HK-2 (cell line): ENCODE measurements at regions not wholly inside any gene's neighbourhood (a gene's known extent, or its start where the extent isn't known, plus 50 kb on each side); places are given as distances from the start of the nearest gene placed in this dataset.

Experiments
- DNase-seq: peaks from one replicate; pipeline ENCODE4 v3.0.0-alpha.2; 2018; ENCODE audit not compliant: unreplicated experiment

- DNase-seq: no peak
Observed at GRCh38 chr1:219669556-219669955, 56.7 kb upstream of the ZC3H11B start.

DNA sequence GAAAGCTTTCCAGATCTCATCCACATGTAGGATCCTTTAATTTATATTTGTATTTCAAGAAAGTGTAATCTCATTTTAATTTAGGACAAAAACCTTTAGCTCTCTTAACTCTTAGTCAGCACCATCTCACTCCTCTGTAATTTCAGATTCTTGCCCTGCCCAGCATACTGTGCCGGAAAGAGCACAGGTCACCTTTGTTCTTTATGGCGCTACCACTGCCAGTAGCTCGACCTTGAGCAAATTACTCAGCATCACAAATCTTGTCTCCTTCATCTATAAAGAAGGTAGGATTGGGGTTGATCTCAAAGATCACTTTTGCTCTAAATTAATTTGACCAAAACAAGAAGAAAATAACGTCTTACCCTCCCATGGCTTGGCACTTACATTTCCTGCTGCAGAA, 56.1 kb upstream of the ZC3H11B start:
- no peak for DNase-seq

DNA sequence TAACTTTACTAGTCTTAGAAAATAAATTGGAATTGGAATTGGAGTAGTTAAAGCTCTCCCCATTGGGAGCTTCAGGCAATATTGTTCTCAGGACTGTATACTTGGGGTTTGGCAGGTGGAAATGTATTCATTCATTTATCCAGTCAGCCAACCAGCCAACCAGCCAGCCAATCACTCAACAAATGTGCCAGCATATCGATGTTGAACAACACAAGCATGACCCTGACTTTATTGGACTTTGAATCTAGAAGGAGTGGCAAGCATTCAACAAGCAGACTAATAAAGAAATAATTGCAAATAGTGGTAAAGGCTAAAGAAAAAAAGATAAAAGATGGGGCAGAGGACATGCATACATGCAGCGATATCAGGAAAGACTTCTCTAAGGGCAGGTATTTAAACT, 55.5 kb upstream of the ZC3H11B start:
- no peak for DNase-seq

- no peak for DNase-seq
Observed at GRCh38 chr1:219666242-219666641, 53.3 kb upstream of the ZC3H11B start.

DNA sequence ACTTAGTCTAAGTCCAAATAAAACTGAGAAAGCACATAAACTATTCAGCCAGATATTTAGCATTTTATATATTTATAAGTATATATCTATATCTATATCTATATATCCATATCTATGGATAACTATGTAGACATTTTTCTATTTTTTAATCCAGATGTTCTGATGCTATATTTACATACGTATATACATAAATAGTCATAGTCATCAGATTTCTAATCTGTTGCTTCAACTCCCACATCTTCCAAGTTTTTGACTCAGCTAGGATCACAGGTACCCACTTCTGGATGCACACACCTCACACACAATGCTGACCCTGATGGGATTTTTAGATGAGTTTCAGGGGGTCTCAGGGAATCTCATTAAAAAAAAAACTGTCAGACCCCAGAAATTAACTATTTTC, 52.2 kb upstream of the ZC3H11B start:
- DNase-seq: no peak

GRCh38 chr1:219664310-219665029, 51.6 kb upstream of the ZC3H11B start:
- DNase-seq: no peak
